Fibroblast of skin of back (primary cell): ENCODE measurements at regions not wholly inside any gene's neighbourhood (a gene's known extent, or its start where the extent isn't known, plus 50 kb on each side); places are given as distances from the start of the nearest gene placed in this dataset.

Experiments
- DNase-seq: peaks from one replicate; pipeline ENCODE4 v3.0.0-alpha.2; 2013

GRCh38 chr4:163772238-163772637, 277.7 kb downstream of the TMA16 start:
- DNase-seq, result no peak

DNA sequence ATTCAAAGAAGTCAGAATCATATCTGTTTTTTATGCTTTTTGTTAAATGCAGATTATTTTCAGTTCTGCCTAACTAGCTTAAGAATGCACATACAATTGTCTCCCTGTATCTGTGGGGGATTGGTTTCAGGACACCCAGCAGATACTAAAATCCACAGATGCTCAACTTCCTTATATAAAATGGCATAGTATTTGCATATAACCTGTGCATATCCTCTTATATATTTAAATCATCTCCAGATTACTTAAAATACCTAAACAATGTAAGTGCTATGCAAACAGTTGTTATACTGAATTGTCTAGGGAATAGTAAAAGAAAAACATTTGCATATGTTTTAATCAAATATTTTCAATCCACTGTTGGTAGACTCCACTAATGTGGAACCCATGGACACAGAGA, 279.4 kb downstream of the TMA16 start:
- DNase-seq, result no peak

- no peak for DNase-seq
Measured at GRCh38 chr4:163776957-163777356, 282.5 kb downstream of the TMA16 start.

- no peak for DNase-seq
Measured at GRCh38 chr4:163781726-163782125, 287.2 kb downstream of the TMA16 start.

DNA sequence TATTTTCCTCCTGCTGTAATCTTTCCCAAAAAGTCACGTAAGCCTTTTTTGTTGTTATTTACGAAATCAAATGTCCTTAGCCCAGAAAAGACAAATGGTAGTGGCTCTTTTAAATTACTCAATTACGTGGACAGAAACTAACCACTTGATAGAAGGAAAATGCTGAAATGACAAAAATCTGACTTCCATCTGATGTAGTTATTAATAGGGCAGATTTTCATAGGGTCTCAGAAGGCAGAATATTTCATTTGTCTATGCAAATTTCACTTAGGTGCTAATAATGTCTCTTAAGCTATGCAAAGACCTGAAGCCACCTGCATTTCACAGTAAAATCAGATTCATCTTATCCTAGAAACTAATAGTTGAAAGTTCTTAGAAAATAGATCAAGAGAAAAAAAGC, 295.7 kb downstream of the TMA16 start:
- no peak for DNase-seq

DNA sequence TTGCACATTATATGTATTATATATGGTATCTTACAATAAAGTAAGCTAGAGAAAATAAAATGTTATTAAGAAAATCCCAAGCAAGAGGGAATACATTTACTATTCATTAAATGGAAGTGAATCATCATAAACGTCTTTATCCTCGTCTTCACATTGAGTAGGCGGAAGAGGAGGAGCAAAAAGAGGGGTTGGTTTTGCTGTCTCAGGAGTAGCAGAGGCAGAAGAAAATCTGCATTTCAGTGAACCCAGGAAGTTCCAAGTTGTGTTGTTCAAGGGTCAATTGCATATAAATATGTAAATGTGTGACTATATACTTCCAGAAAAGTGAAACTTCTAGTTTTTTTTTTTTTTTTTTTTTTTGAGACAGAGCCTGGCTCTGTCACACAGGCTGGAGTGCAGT, 301.4 kb downstream of the TMA16 start:
- DNase-seq, result no peak

GRCh38 chr4:163804001-163804400, 309.5 kb downstream of the TMA16 start:
- no peak for DNase-seq

- no peak for DNase-seq
Measured at GRCh38 chr4:163806653-163807052, 312.2 kb downstream of the TMA16 start.

DNA sequence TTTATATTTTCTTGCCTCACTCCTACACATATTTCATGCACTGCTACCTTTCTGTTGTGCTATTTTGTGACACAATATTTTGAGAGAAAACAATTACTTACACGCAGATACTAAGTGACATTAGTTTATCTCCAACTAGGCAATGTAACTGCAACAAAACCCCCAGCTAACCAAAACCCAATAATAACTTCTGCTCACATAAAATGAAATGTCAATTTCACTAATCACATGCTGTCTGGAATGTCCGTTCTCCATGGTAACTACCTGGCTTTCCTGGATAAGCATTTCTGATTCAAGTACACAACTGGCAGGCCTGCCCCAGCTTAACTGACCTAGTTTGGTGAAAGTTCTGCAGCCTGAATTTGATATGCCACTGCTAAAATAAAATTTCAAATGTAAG, 313.5 kb downstream of the TMA16 start:
- DNase-seq, result no peak

DNA sequence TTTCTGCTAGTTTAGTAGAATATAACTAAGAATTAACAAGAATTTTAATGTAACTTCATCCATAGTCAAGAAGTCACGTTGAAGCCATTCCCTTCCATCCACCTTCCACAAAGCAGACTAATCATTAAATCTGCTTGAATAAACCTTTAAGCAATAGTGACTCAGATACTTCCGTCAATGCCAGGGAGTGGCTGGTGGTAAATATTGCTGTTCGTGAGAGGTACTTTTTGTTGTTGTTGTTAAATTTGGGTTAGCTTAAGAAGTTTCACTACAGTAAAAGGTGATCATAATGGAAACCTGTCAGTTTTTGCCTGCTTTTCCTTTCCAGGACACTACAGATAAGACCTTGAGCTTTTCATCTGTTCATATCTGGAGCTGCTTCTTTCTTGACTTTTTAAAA, 316.3 kb downstream of the TMA16 start:
- no peak for DNase-seq

DNA sequence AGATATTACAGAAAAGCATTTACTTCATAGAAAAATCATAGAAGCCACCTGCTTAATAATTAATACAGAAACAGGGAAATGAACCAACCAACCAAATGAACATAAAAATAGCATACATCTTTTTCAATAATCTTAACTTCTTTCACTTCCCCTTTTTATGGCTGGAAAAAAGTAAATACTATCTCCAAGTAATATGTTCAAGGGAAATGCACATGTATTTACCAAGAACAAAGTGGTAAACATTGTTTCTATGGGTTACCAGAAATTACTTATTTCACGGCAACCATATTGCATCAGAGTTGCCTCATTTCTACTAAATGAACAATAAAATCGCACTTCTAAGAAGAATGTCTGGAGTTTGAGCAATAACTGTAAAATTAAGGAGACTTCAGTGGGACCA, 321.3 kb downstream of the TMA16 start:
- no peak for DNase-seq

DNA sequence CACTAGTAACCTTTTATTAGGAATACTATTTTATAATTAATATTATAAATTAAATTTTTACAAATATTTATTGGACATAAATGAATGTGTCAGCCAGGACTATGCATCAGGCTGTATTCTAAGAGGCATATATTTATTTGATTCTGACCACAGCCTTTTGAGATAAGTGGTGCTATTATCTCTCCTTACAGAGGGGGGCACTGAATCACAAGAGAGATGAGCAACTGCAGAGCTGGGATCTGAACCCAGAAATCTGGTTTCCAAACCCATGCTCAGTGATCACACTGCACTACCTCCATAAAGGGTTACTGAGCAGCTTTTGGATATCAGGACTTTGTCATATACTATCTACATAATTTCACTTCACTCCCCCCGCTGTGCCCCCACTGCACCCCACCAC, 322.0 kb downstream of the TMA16 start:
- DNase-seq, result no peak

DNA sequence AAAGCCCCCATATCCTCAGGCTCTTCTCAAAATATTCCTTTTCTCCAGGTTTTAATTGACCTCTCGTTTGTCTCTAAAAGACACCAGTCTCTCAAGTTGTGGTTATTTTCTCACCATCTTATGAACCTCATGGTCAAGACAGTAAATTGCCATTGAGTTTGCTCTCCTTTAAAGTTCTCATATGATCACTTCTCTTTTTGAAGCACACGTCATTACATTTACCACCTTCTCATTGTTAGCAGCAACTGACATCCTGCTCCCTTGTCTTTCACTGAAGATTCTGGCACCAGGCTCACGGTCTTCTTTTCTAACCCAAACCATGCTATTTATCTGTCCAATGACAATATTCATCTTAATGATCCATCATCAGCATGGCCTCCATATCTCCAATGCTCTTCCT, 324.2 kb downstream of the TMA16 start:
- no peak for DNase-seq

DNA sequence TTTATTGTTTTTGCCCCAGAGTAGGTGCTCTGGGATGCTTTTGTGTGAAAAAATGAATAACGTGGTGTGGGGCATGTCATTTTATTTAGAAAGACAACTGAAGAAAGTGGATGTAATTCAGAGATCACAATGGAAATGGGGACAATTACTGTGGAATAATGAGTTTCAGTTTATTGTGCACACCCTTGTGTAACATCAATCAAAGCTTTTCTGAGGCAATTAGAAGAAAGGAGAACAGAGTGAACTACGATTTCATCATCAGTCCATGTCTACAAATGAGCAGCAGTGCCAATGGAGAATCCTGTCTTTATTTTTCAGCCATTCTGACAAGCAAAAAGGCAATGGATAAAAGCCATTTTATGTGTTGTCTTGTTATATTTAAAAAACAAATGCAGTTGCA, 339.2 kb downstream of the TMA16 start:
- DNase-seq, result no peak

GRCh38 chr4:163846008-163846407, 351.5 kb downstream of the TMA16 start:
- DNase-seq, result no peak

DNA sequence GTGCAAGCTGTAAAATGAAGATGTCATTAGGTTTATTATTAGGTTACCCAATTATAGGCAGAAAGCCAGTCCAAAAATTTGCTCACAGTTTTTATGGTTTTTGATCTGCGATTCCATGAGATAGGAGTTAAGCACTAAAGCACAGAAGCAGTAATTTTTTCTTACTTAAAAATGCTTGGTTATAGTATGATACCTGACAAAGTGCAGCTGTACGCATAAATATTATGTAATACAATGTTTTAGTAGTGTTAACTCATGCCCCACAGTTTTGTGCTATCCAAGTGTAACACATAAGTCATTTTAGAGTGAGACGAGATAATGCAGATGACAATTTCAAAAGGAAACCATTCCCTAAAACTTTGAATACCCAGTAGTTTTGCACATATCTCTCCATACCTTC, 357.8 kb downstream of the TMA16 start:
- DNase-seq, result no peak

DNA sequence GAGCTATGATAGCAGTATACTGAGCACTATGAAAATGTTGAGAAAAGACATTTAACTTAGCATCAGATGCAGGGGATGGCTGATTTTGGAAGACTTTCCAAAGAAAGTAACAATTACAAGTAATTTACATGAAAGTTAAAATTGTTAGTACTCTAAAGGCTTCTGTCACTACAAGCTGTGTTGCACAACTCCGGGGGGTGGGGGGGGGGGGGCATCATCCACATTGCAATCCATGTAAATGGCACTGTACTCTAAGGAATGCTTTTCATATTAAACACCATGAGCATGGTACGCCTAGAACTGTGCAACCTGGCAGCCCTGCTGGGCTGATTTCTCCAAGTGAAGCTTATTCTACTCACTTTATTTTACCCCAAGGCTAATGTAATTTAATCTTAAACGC, 363.4 kb downstream of the TMA16 start:
- DNase-seq, result no peak

- DNase-seq, result no peak
Measured at GRCh38 chr4:163858515-163858914, 364.0 kb downstream of the TMA16 start.

GRCh38 chr4:163863082-163863481, 368.6 kb downstream of the TMA16 start:
- DNase-seq, result no peak

GRCh38 chr4:163865010-163865409, 370.5 kb downstream of the TMA16 start:
- DNase-seq, result no peak

DNA sequence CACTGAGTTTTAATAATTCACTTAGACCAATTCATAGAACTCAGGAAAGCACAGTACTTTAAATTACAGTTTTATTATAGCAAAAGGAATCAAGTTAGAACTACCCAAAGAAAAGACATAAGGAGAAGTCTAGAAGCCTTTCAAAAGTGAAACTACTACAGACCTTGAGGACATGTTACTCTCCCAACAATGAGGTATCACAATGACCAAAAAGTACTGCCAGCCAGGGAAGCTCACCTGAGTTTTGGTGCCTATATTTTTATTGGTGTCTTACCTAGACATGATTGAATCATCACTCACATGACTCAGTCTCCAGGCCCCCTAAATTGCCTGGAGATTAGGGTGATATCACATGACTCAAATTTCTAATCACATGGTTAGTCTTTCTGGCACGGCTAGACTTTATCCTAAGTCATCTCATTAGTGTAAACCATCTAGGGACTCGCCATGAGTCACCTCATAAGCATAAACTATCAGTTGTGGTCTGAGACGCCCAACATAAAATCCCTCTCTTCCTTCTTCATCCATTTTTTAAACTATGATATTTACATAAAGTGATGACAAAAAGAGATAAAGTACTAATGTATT, 372.3 kb downstream of the TMA16 start:
- DNase-seq, result no peak

GRCh38 chr4:163868445-163868844, 374.0 kb downstream of the TMA16 start:
- DNase-seq, result no peak

- DNase-seq, result no peak
Measured at GRCh38 chr4:163871078-163871477, 376.6 kb downstream of the TMA16 start.

DNA sequence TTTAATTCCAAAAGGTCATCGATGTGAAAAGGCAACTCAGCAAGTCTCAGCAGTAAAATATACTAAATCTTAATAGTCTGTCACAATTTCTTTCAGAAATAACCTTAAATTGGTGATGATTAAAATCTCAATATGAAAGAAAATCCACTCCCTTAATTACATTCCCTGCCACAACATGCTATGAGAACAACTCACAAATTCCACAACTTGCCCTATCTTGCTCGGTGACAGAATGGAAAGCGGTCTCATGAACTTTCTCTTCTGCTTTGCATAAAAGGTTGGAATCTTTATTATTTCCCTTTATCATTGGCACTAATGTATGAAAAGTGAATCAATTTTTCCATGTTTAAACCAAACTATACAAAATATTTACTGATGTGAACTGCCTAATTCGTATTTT, 380.8 kb downstream of the TMA16 start:
- DNase-seq, result no peak

DNA sequence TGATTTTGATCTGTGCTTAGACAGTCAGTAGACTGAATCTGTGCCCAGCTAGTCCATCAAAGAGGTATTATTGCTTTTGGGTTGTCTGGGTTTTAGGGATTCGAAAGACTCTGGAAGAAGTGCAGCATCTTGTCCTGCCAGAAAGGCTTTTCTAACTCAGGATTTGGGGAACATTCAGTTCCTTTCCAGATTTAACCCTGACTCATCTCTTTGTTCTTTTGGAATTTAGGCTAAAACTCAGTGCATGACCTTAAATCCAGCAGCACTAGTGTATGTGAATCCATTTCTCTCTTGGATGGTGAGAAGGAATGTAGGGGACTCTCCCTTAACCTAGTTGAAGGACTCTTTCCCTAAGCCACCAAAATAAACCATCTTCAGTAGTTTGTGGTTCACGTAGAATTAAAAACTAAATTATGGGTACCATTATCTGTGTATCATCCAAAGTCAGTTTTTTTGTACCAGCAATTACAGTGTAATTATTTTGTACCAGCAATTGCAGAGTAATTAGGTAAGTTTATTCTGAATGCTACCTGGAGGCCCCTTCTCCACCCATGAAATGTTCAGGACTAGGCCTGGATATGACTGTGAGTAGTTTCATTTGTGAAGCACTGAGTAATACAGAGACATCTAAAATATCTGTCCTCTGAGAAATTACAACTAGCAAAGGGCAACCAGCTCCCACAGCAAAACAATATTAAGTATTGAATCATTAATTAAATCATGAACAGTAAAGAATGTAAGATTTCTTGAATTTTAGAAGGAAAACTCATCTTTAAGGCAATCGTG, 384.0 kb downstream of the TMA16 start:
- DNase-seq, result no peak
